ENCODE measurements at regions not wholly inside any gene's neighbourhood (a gene's known extent, or its start where the extent isn't known, plus 50 kb on each side); places are given as distances from the start of the nearest gene placed in this dataset.

DNA sequence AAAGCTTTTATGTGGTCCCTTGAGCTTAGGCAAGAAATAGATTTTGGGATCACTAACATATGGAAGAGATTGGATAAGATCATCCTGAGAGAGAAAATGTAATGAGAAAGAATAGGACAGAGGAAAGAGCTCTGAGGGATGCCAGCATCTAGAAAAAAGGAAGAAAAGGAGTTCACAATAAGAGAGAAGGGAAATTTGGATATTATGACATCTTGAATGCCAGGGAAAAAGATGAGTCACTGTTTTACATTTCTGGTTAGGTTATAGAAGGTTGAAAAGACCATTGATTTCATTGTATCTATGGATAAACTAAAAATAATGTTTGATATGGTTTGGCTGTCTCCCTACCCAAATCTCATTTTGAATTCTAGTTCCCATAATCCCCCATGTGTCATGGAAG lies 208.5 kb downstream of the MAD2L1 start:
- no peak overlapping the region for H3K4me3 Mint-ChIP-seq
- CTCF ChIA-PET (ENCODE audit: partially characterized antibody): no interaction called here
- POLR2A ChIA-PET (ENCODE audit: partially characterized antibody): no interaction called here
- H3K27ac Mint-ChIP-seq: no peak overlapping the region
- no peaks in the 10 kb centered on the region for H3K4me1 Mint-ChIP-seq
- H3K9me3 Mint-ChIP-seq: peaks cover 0 to 2% (median 0%) of the 10 kb centered on the region in 8 donors
- H3K27ac ChIP-seq (ENCODE audit: low read depth, low read length): no peak overlapping the region
- no peaks in the 10 kb centered on the region for H3K9me3 ChIP-seq (ENCODE audit: control insufficient read depth in 1 of 2, low read length in 2 of 2)
- no peak overlapping the region for H3K4me3 ChIP-seq (ENCODE audit: low read length in 2 of 2)
- H3K36me3 Mint-ChIP-seq: no peaks in the 10 kb centered on the region
- H3K4me1 ChIP-seq (ENCODE audit: insufficient read depth, low read length): no peaks in the 10 kb centered on the region
- peaks cover 0 to 3% of the 10 kb centered on the region in 2 donors for H3K27me3 Mint-ChIP-seq
- no peaks in the 10 kb centered on the region for H3K27me3 ChIP-seq (ENCODE audit: insufficient read depth, low read length)
- H3K36me3 ChIP-seq (ENCODE audit: insufficient read depth, low read length): no peaks in the 10 kb centered on the region
- intact Hi-C loops (cut with micrococcal nuclease): no loop called here
- DNase-seq: no peak

DNA sequence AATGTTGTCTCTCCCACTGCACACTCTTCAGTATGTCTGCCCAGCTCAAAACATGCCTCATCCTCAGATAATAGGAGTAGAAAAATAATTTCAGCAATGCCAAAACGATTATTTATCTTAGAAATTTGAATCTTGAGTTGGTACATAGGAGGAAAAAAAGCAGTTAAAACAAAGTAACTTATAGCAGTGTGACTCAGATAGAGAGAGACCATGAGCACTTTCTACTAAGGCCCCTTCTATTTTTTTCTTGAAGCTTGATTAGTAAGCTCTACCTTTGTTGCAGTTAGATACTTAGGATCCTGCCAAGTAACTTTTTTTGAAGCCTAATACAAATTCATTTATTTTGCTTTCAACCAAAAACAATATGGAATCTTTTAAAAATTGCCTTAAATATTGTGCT lies 212.3 kb downstream of the MAD2L1 start:
- Histone ChIP-seq H3K36me3 (ENCODE audit: insufficient read depth, low read length) (no peaks in the 10 kb centered on the region), H3K27ac (ENCODE audit: low read depth, low read length) (no peak overlapping the region), H3K9me3 (ENCODE audit: control insufficient read depth in 1 of 2, low read length in 2 of 2) (no peaks in the 10 kb centered on the region), H3K27me3 (ENCODE audit: insufficient read depth, low read length) (no peaks in the 10 kb centered on the region), H3K4me1 (ENCODE audit: insufficient read depth, low read length) (no peaks in the 10 kb centered on the region), H3K4me3 (ENCODE audit: low read length in 2 of 2) (no peak overlapping the region)
- Mint-ChIP-seq H3K4me3 (no peak overlapping the region), H3K27me3 (peaks cover 0 to 3% of the 10 kb centered on the region in 2 donors), H3K9me3 (no peaks in the 10 kb centered on the region), H3K27ac (no peak overlapping the region), H3K36me3 (no peaks in the 10 kb centered on the region), H3K4me1 (no peaks in the 10 kb centered on the region)
- no peak for DNase-seq
- ChIA-PET CTCF (ENCODE audit: partially characterized antibody) (no interaction called here), POLR2A (ENCODE audit: partially characterized antibody) (no interaction called here)
- intact Hi-C loops (cut with micrococcal nuclease): no loop called here

DNA sequence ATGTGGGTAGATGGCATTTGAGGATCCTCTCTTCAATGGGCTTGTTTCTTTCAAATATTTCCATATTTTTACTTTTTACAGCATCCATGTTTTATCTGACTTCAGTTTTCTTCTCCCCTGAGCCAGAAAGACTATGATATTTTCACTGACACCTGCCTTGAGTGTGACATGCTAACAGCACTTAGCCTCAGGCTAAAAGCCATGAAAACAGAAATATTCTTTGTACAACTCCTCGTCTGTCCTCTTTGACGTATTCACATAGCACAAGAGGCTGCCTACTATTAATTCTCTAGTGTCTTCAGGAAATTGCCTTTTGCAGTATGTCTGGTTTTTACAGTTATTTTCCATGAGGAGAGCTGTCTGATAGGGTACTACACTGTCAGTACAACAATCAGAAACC lies 215.0 kb downstream of the MAD2L1 start:
- H3K27ac Mint-ChIP-seq: no peak overlapping the region
- Histone ChIP-seq H3K36me3 (ENCODE audit: insufficient read depth, low read length) (no peaks in the 10 kb centered on the region), H3K9me3 (ENCODE audit: control insufficient read depth in 1 of 2, low read length in 2 of 2) (no peaks in the 10 kb centered on the region), H3K27ac (ENCODE audit: low read depth, low read length) (no peak overlapping the region), H3K27me3 (ENCODE audit: insufficient read depth, low read length) (no peaks in the 10 kb centered on the region), H3K4me3 (ENCODE audit: low read length in 2 of 2) (no peak overlapping the region), H3K4me1 (ENCODE audit: insufficient read depth, low read length) (no peaks in the 10 kb centered on the region)
- H3K4me1 Mint-ChIP-seq: no peaks in the 10 kb centered on the region
- intact Hi-C loops (cut with micrococcal nuclease): no loop called here
- no peak overlapping the region for H3K4me3 Mint-ChIP-seq
- H3K9me3 Mint-ChIP-seq: no peaks in the 10 kb centered on the region
- ChIA-PET POLR2A (ENCODE audit: partially characterized antibody) (no interaction called here), CTCF (ENCODE audit: partially characterized antibody) (no interaction called here)
- H3K36me3 Mint-ChIP-seq: no peaks in the 10 kb centered on the region
- DNase-seq: no peak
- peaks cover 1 to 3% of the 10 kb centered on the region in 2 donors for H3K27me3 Mint-ChIP-seq

DNA sequence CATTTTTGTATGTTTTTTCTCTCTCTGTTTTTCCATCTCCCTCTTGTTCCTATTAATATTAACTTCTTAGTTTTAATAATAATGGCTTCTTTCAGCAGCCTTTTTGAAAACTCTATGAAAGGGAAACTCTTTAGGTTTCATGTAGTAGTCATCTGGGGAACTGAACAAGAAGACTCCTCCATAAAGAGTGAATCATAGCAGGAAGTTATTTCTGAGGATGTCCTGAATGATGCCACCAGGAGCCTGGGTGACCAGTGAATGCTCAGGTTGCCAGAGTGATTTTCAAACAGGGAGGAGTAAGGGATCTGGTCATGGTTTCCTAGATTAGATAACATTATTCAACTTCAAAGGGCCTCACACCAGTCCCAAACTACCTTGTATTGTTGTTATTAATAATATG lies 212.8 kb upstream of the PDE5A start:
- no peak overlapping the region for H3K27ac Mint-ChIP-seq
- no peaks in the 10 kb centered on the region for H3K4me1 Mint-ChIP-seq
- no peaks in the 10 kb centered on the region for H3K36me3 Mint-ChIP-seq
- Histone ChIP-seq H3K9me3 (ENCODE audit: control insufficient read depth in 1 of 2, low read length in 2 of 2) (no peaks in the 10 kb centered on the region), H3K36me3 (ENCODE audit: insufficient read depth, low read length) (no peaks in the 10 kb centered on the region), H3K27ac (ENCODE audit: low read depth, low read length) (no peak overlapping the region), H3K27me3 (ENCODE audit: insufficient read depth, low read length) (no peaks in the 10 kb centered on the region), H3K4me3 (ENCODE audit: low read length in 2 of 2) (no peak overlapping the region), H3K4me1 (ENCODE audit: insufficient read depth, low read length) (no peaks in the 10 kb centered on the region)
- no peak for DNase-seq
- CTCF ChIA-PET (ENCODE audit: partially characterized antibody): interaction anchor here (0.7 kb wide), 1 partner anchor 16 kb away, joined by 4 read pairs; no protein-coding TSS in a partner anchor
- intact Hi-C loops (cut with micrococcal nuclease): no loop called here
- H3K4me3 Mint-ChIP-seq: no peak overlapping the region
- POLR2A ChIA-PET (ENCODE audit: partially characterized antibody): no interaction called here
- peaks cover 0 to 1% of the 10 kb centered on the region in 2 donors for H3K27me3 Mint-ChIP-seq
- H3K9me3 Mint-ChIP-seq: peaks cover 0 to 8% (median 4%) of the 10 kb centered on the region in 8 donors

DNA sequence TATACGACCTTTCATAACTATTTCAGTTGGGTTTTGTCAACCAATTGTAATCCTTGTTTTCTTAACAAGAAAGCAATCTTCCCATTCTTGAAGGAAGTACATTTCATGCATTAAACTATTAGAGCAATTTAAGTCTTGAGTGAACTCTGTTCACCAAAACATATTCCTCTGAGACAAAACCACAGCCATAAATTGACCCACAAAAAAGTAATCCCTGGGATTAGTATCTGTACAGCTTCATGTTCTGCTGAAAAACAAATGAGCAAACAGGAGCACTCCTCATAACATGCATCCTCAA lies 207.0 kb upstream of the PDE5A start:
- Mint-ChIP-seq H3K9me3 (peaks cover 0 to 8% (median 3%) of the 10 kb centered on the region in 8 donors), H3K4me3 (no peak overlapping the region), H3K27ac (no peak overlapping the region), H3K4me1 (no peaks in the 10 kb centered on the region), H3K36me3 (no peaks in the 10 kb centered on the region), H3K27me3 (peaks cover 0 to 1% of the 10 kb centered on the region in 2 donors)
- ChIA-PET CTCF (ENCODE audit: partially characterized antibody) (no interaction called here), POLR2A (ENCODE audit: partially characterized antibody) (no interaction called here)
- H3K4me1 ChIP-seq (ENCODE audit: insufficient read depth, low read length): no peaks in the 10 kb centered on the region
- DNase-seq: no peak
- no peaks in the 10 kb centered on the region for H3K36me3 ChIP-seq (ENCODE audit: insufficient read depth, low read length)
- H3K4me3 ChIP-seq (ENCODE audit: low read length in 2 of 2): no peak overlapping the region
- no peak overlapping the region for H3K27ac ChIP-seq (ENCODE audit: low read depth, low read length)
- H3K27me3 ChIP-seq (ENCODE audit: insufficient read depth, low read length): no peaks in the 10 kb centered on the region
- intact Hi-C loops (cut with micrococcal nuclease): no loop called here
- H3K9me3 ChIP-seq (ENCODE audit: control insufficient read depth in 1 of 2, low read length in 2 of 2): no peaks in the 10 kb centered on the region

DNA sequence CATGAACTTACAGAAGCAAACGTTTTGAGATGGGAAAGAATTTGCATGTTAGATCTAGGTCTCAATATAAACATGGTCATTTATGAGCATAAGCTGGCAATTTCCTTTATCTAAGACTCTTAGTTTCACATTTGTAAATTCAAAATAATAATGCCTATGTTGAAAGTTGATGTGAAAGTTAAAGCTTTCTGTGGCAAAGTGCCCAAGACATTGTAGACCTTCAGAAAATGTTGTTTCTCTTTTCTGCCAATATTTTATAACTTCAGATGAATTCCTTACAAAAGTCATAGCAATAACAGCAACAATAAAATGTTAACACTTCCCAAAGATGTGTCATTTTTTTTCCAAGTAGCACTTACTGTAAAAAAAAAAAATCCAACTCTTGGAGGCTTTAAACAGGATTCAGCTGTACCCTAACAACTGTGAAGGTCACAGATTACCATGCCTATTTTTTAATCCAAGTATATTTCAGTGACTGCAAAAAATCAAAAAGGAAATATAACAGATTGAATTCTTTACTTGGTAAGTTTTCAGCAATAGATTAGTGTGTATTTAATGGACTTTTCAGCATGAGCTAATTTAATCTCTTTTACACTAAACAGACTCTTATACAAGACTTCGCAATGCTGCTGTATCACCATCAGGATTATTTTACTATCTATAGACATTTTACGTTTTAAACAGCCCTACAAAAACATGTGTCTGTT lies 206.5 kb upstream of the PDE5A start:
- Histone ChIP-seq H3K4me1 (ENCODE audit: insufficient read depth, low read length) (no peaks in the 10 kb centered on the region), H3K4me3 (ENCODE audit: low read length in 2 of 2) (no peak overlapping the region), H3K36me3 (ENCODE audit: insufficient read depth, low read length) (no peaks in the 10 kb centered on the region), H3K27ac (ENCODE audit: low read depth, low read length) (no peak overlapping the region), H3K27me3 (ENCODE audit: insufficient read depth, low read length) (no peaks in the 10 kb centered on the region), H3K9me3 (ENCODE audit: control insufficient read depth in 1 of 2, low read length in 2 of 2) (no peaks in the 10 kb centered on the region)
- ChIA-PET POLR2A (ENCODE audit: partially characterized antibody) (no interaction called here), CTCF (ENCODE audit: partially characterized antibody) (no interaction called here)
- Mint-ChIP-seq H3K27me3 (peaks cover 0 to 1% of the 10 kb centered on the region in 2 donors), H3K4me1 (no peaks in the 10 kb centered on the region), H3K27ac (no peak overlapping the region), H3K36me3 (no peaks in the 10 kb centered on the region), H3K9me3 (peaks cover 0 to 8% (median 3%) of the 10 kb centered on the region in 8 donors), H3K4me3 (no peak overlapping the region)
- intact Hi-C loops (cut with micrococcal nuclease): no loop called here
- DNase-seq: no peak

DNA sequence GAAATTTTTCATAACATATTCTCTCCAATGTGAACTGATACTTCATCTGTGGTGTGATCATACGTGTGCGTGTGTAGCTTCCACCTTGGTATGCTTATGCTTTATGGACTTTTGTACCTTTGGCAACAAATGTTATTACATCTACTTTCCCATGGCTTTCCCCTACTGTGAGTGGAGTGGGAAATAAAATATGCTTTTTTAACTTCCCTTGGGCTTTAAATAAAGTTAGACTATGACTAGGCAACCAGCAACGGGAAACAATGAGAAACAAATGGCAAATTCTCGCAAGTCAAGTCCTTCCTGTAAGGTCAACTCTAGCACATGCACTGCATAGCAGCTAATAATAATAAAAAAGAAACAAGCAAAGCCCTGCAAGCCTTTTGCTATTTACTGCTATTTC lies 205.0 kb upstream of the PDE5A start:
- H3K4me1 Mint-ChIP-seq: no peaks in the 10 kb centered on the region
- H3K4me3 Mint-ChIP-seq: no peak overlapping the region
- no peak overlapping the region for H3K27ac ChIP-seq (ENCODE audit: low read depth, low read length)
- DNase-seq: no peak
- peaks cover 0 to 7% (median 1%) of the 10 kb centered on the region in 8 donors for H3K9me3 Mint-ChIP-seq
- no peak overlapping the region for H3K4me3 ChIP-seq (ENCODE audit: low read length in 2 of 2)
- ChIA-PET POLR2A (ENCODE audit: partially characterized antibody) (no interaction called here), CTCF (ENCODE audit: partially characterized antibody) (no interaction called here)
- H3K27me3 ChIP-seq (ENCODE audit: insufficient read depth, low read length): no peaks in the 10 kb centered on the region
- no peaks in the 10 kb centered on the region for H3K4me1 ChIP-seq (ENCODE audit: insufficient read depth, low read length)
- H3K36me3 ChIP-seq (ENCODE audit: insufficient read depth, low read length): no peaks in the 10 kb centered on the region
- H3K27me3 Mint-ChIP-seq: no peaks in the 10 kb centered on the region
- H3K9me3 ChIP-seq (ENCODE audit: control insufficient read depth in 1 of 2, low read length in 2 of 2): no peaks in the 10 kb centered on the region
- H3K36me3 Mint-ChIP-seq: no peaks in the 10 kb centered on the region
- H3K27ac Mint-ChIP-seq: no peak overlapping the region
- intact Hi-C loops (cut with micrococcal nuclease): no loop called here

DNA sequence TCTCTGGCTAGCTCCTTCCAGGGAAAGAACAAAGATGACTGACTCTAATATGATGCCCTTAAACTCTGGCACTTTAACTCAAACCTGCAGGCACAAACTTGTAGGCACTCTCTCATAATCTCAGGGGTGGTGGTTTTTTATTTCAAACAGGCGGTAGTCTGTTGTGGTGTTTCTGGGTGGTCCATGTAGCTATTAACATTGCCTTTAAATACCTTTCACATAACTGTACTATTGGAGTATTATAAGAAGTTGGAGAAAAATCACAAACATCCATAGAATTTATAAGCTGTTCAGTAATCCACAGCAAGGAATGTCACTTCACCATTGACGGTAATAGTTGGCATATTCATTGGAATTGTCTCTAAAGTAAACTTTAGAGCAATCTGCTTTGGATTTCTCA lies 204.2 kb upstream of the PDE5A start:
- no peaks in the 10 kb centered on the region for H3K27me3 Mint-ChIP-seq
- Histone ChIP-seq H3K27me3 (ENCODE audit: insufficient read depth, low read length) (no peaks in the 10 kb centered on the region), H3K4me1 (ENCODE audit: insufficient read depth, low read length) (no peaks in the 10 kb centered on the region), H3K4me3 (ENCODE audit: low read length in 2 of 2) (no peak overlapping the region), H3K9me3 (ENCODE audit: control insufficient read depth in 1 of 2, low read length in 2 of 2) (no peaks in the 10 kb centered on the region), H3K36me3 (ENCODE audit: insufficient read depth, low read length) (no peaks in the 10 kb centered on the region), H3K27ac (ENCODE audit: low read depth, low read length) (no peak overlapping the region)
- no peaks in the 10 kb centered on the region for H3K36me3 Mint-ChIP-seq
- peaks cover 0 to 4% (median 1%) of the 10 kb centered on the region in 8 donors for H3K9me3 Mint-ChIP-seq
- DNase-seq: no peak
- intact Hi-C loops (cut with micrococcal nuclease): no loop called here
- POLR2A ChIA-PET (ENCODE audit: partially characterized antibody): no interaction called here
- CTCF ChIA-PET (ENCODE audit: partially characterized antibody): no interaction called here
- H3K4me1 Mint-ChIP-seq: no peaks in the 10 kb centered on the region
- H3K27ac Mint-ChIP-seq: no peak overlapping the region
- H3K4me3 Mint-ChIP-seq: no peak overlapping the region
